Type B pancreatic cell (in vitro differentiated cells): ENCODE measurements at regions not wholly inside any gene's neighbourhood (a gene's known extent, or its start where the extent isn't known, plus 50 kb on each side); places are given as distances from the start of the nearest gene placed in this dataset.

Experiments used
- DNase-seq: peaks from one replicate; pipeline ENCODE4 v3.0.0; 2021; ENCODE audit warnings: mixed read lengths; ENCODE audit not compliant: unreplicated experiment; ENCODE audit errors: extremely low spot score
- H3K27ac Mint-ChIP-seq: 2 replicates; pipeline ENCODE4 v1.8.0; 2021; ENCODE audit warnings: mild to moderate bottlenecking, mixed read lengths
- H3K27me3 Mint-ChIP-seq: 2 replicates; pipeline ENCODE4 v1.8.0; 2021; ENCODE audit warnings: mixed read lengths
- H3K36me3 Mint-ChIP-seq: 2 replicates; pipeline ENCODE4 v1.8.0; 2021; ENCODE audit warnings: mixed read lengths
- H3K4me1 Mint-ChIP-seq: one replicate; pipeline ENCODE4 v1.8.0; 2021; ENCODE audit warnings: mixed read lengths; ENCODE audit not compliant: unreplicated experiment
- H3K4me3 Mint-ChIP-seq: 2 replicates; pipeline ENCODE4 v1.8.0; 2021; ENCODE audit warnings: mild to moderate bottlenecking, mixed read lengths
- H3K9me3 Mint-ChIP-seq: 2 replicates; pipeline ENCODE4 v1.8.0; 2021; ENCODE audit warnings: mixed read lengths
- TF ChIP-seq, protein P1 (sequence below): fragments of 200-600 bp; sonication (generic); conservative IDR thresholded peaks from 2 replicates; pipeline ENCODE4 v1.5.0; 2021; ENCODE audit warnings: antibody characterized with exemption, mild to moderate bottlenecking

- no peaks in the 10 kb centered on the region for H3K27me3 Mint-ChIP-seq
- DNase-seq = no peak
- peaks cover 22% of the 10 kb centered on the region for H3K4me1 Mint-ChIP-seq
- no peak overlapping the region for H3K4me3 Mint-ChIP-seq
- no peaks in the 10 kb centered on the region for H3K36me3 Mint-ChIP-seq
- H3K9me3 Mint-ChIP-seq = peaks cover 17% of the 10 kb centered on the region
- TF ChIP-seq, protein P1, sequence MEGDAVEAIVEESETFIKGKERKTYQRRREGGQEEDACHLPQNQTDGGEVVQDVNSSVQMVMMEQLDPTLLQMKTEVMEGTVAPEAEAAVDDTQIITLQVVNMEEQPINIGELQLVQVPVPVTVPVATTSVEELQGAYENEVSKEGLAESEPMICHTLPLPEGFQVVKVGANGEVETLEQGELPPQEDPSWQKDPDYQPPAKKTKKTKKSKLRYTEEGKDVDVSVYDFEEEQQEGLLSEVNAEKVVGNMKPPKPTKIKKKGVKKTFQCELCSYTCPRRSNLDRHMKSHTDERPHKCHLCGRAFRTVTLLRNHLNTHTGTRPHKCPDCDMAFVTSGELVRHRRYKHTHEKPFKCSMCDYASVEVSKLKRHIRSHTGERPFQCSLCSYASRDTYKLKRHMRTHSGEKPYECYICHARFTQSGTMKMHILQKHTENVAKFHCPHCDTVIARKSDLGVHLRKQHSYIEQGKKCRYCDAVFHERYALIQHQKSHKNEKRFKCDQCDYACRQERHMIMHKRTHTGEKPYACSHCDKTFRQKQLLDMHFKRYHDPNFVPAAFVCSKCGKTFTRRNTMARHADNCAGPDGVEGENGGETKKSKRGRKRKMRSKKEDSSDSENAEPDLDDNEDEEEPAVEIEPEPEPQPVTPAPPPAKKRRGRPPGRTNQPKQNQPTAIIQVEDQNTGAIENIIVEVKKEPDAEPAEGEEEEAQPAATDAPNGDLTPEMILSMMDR = no peak
- peak overlapping the region; percentile 40 for H3K27ac Mint-ChIP-seq
Observed at GRCh38 chr20:51255417-51255816, 232.5 kb upstream of the KCNG1 start.

GRCh38 chr20:51253280-51253679 lies 230.4 kb upstream of the KCNG1 start:
- peaks cover 13% of the 10 kb centered on the region for H3K9me3 Mint-ChIP-seq
- peaks cover 6% of the 10 kb centered on the region for H3K4me1 Mint-ChIP-seq
- no peaks in the 10 kb centered on the region for H3K36me3 Mint-ChIP-seq
- DNase-seq = no peak
- H3K27ac Mint-ChIP-seq = no peak overlapping the region
- no peaks in the 10 kb centered on the region for H3K27me3 Mint-ChIP-seq
- TF ChIP-seq, protein P1 = no peak
- no peak overlapping the region for H3K4me3 Mint-ChIP-seq

DNA sequence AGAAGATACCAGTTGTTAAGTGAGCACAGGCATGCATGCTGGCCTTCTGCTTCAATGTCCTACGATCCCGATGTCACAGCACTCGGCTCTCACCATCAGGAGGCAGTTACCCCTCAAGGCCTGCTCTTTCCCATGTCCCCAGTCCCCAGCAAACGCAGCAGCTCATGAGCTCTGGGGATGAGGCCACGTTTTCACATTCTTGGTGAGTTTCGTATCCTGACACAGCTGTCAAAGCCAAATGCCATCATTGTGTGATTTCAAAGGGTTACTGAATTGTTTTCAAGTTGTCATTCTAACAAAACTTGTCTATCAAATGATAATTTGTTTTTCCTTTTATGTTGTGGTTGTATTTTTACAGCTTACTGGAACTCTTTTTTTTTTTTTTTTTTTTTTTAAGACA lies 226.9 kb upstream of the KCNG1 start:
- peaks cover 10% of the 10 kb centered on the region for H3K9me3 Mint-ChIP-seq
- TF ChIP-seq, protein P1 = no peak
- H3K4me1 Mint-ChIP-seq = peaks cover 5% of the 10 kb centered on the region
- H3K4me3 Mint-ChIP-seq = no peak overlapping the region
- DNase-seq = no peak
- no peaks in the 10 kb centered on the region for H3K27me3 Mint-ChIP-seq
- H3K27ac Mint-ChIP-seq = peak overlapping the region; percentile 79
- H3K36me3 Mint-ChIP-seq = no peaks in the 10 kb centered on the region

DNA sequence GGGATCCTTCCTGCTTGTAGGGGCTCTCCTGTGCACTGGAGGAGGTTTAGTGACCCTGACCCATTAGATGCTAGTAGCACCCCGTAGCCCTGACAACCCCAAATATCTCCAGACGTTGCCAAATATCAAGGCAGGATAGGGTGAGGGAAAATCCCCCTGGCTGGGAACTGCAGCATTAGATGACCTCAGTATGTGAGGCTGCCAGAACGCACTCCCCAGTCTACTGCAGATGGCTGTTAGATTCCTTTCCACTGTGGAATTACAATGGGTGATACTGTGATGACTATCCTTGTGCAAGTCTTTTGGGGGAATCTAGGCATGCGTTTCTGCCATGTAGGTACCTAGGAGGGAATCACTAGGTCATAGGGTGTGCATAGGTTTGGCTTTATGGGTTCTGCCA lies 226.3 kb upstream of the KCNG1 start:
- Mint-ChIP-seq H3K9me3 (peaks cover 10% of the 10 kb centered on the region), H3K4me1 (peaks cover 5% of the 10 kb centered on the region), H3K36me3 (no peaks in the 10 kb centered on the region), H3K27ac (peak overlapping the region; percentile 79), H3K4me3 (no peak overlapping the region), H3K27me3 (no peaks in the 10 kb centered on the region)
- DNase-seq = no peak
- TF ChIP-seq, protein P1 = no peak

- H3K36me3 Mint-ChIP-seq = no peaks in the 10 kb centered on the region
- TF ChIP-seq, protein P1 = no peak
- H3K4me1 Mint-ChIP-seq = peaks cover 1% of the 10 kb centered on the region
- no peak for DNase-seq
- no peak overlapping the region for H3K4me3 Mint-ChIP-seq
- H3K27ac Mint-ChIP-seq = no peak overlapping the region
- peaks cover 11% of the 10 kb centered on the region for H3K9me3 Mint-ChIP-seq
- H3K27me3 Mint-ChIP-seq = no peaks in the 10 kb centered on the region
Observed at GRCh38 chr20:51244466-51244865, 221.6 kb upstream of the KCNG1 start.
